HG03354 (cell line): ENCODE measurements at regions not wholly inside any gene's neighbourhood (a gene's known extent, or its start where the extent isn't known, plus 50 kb on each side); places are given as distances from the start of the nearest gene placed in this dataset.

Experiments
- ATAC-seq: cut with Tn5 transposase; IDR thresholded peaks from one replicate; pipeline ENCODE4 v1.9.1; 2021; ENCODE audit warnings: mild to moderate bottlenecking; ENCODE audit not compliant: unreplicated experiment, poor library complexity, severe bottlenecking

- no peak for ATAC-seq
Observed at GRCh38 chr11:91730057-91730456, 494.6 kb upstream of the FAT3 start.

DNA sequence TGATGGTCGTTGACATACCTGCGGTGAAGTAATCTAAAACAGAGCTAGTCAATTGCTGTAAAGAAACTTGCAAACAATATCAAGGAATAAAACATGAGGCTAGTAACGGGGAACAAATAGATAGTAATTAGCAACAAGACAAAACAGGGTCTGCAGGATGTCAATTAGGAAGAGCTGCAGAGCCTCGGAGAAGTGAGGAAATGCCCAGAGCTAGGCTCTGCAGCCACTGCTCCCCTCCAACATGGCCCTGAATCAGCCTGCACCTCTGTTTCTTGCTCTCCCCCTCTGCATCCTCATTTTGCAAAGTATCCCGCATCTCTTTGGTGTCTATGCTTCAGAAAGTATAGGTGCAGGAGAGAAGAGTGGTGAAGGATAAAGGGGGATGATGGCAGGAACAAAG, 507.4 kb upstream of the FAT3 start:
- ATAC-seq = no peak

DNA sequence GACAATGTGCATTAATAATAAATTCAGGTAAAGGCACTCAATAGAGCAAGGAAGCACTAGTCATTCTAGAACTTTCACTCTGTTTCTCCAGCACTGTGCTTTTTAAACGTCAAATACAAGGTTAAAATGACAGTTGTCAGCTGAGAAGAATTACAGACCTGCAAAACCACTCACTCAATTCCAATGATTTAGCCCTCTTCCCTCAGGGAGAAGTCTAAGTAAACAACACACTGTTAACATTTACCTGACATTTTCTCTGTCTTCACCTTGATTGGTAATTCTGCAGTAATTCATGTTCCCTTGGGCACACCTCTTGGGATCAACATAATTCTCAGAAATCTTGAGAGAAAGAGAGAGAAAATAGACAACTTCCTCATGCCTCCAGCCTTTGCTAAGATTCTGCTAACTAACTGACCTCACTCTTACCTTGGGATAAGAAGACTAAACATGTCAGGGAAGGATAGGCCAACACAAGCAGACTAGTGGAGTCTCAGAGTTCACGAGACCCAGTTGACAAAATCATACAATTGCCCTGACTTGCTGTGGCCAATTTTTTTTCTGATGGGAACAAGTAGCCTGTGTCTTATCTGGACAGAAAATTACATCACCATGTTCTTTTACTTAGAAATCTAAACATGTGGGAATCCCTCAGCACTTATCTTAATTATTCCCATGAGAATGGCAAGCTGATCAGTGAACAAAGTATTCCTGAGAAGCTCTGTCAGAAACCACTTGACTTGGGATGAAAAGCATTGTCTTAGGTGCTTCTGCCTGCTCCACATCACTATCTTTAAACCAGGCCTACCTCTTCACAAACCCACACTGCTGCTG, 516.8 kb upstream of the FAT3 start:
- ATAC-seq = no peak

DNA sequence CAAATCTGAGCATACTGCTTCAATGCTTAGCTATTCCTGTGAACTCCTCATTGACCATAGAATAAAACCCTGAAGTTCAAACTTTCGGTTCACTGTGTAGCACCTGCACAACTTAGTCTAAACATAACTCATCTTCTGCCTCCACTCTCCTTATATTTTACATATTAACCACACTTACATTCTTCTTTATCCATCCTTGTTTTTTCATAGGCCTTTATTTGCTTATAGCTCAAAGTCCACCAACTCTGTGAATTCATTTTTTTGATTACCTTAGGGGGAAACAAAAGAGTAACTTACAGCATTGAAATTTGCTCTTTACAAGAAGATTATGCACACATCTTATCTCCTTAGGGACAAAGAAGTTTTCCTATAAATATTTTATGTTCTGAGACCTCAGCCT, 521.6 kb upstream of the FAT3 start:
- ATAC-seq = no peak

DNA sequence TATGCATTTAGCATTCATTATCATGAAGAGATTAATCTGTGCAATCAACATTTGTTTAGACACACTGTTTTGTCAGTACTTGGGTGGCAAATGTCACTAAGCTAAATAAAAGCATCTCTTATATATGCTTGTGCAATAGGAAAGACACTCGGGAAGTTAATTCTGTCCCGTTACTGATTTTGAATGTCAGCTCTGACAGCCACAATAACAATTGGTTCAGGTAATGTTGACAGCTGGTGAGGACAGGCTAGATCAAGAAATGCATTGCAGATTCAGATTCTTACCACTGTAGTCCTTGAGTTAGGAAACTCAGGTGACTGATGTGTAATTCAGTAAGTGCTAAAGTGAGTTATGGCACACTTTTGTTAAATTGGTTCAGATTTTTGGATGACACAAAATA, 523.8 kb upstream of the FAT3 start:
- ATAC-seq = no peak

DNA sequence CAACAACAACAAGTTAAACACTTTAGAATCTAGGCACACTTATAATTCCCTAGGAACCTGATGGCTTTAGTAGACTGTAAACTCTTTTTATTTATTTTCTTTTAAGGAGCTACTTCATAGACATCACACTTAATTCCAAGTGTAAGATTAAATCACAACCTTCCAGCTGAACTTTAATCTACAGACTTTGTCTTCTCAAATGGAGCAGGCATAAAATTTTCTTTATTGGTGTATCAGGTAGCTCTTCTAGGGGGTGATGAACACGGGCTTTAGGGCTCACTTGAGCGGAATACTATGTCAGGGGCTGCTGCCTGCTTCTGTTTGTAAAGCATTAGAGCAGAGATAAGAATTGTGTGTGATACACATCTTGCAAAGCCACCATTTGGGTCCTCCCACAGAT, 525.8 kb upstream of the FAT3 start:
- ATAC-seq = no peak

- no peak for ATAC-seq
Observed at GRCh38 chr11:91694331-91694730, 530.3 kb upstream of the FAT3 start.

- ATAC-seq = no peak
Observed at GRCh38 chr11:91691872-91692271, 532.7 kb upstream of the FAT3 start.

GRCh38 chr11:91688672-91689071, 535.9 kb upstream of the FAT3 start:
- no peak for ATAC-seq

- ATAC-seq = no peak
Observed at GRCh38 chr11:91686700-91687099, 537.9 kb upstream of the FAT3 start.

- ATAC-seq = no peak
Observed at GRCh38 chr11:91686281-91686680, 538.3 kb upstream of the FAT3 start.

- ATAC-seq = no peak
Observed at GRCh38 chr11:91673705-91674104, 550.9 kb upstream of the FAT3 start.

DNA sequence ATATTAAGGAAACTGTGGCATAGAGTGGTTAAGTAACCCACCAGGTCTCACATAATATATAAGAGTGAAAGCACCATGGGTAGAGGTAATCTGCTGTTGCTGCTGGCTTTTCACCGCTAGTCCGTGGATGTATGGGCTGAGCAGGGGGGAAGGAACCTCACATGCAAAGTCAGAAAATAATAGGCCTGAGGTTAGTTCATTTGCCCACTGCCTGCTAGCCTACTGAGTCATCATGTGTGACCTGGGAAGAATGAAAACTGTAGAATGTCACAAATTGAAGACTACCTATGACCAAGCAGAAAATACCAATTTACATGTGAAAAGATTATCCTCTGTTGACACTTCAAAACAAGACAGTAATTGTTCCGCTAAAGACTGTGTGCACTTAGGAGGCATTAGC, 560.1 kb upstream of the FAT3 start:
- no peak for ATAC-seq

DNA sequence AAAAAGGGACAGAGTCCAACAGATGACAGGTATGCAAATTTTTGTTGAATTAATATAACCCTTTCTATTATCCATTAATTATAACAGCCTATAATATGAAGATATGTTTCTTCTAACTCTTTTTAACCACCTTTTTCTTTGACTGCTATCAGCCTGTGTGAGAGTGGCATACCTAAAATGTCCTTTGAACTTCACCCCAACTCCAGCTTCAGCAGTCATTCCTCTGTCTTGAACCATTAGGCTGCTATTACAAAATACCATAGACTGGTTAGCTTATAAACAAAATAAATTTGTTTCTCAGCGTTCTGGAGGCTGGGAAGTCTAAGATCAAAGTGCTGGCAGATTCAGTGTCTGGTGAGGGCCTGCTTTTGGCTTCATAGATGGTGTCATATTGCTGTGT, 564.6 kb upstream of the FAT3 start:
- ATAC-seq = no peak

GRCh38 chr11:91654686-91655085, 569.9 kb upstream of the FAT3 start:
- ATAC-seq = no peak

DNA sequence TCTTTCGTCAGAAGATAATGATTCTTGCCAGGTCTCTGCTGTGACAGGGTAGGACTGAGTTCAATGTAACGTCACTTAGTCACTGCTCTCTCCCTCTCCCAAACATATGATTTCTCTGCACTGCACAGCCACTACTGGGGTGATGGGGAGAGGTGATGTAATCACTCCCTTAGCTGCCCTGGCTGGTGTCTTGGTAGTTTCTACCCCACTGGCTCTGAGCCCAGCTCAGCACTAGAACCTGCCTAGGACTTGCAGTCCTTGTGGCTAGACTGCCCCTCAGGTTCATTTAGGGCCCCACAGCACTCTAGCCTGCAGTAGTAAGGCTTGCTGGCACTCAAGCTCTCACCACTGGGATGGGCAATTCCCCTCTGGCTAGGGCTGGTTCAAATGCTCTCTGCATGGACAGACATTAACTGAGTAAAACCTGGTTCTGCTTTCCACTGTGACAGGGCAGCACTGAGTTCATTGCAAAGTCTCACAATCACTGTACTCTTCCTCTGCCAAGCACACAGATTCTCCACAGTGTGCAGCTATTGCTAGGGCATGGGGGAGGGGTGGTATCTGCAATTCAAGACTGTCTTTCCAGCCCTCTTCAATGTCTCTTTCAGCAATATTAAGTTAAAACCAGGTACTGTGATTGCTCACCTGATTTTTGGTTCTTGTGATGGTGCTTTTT, 571.4 kb upstream of the FAT3 start:
- no peak for ATAC-seq

- no peak for ATAC-seq
Observed at GRCh38 chr11:91650802-91651201, 573.8 kb upstream of the FAT3 start.

DNA sequence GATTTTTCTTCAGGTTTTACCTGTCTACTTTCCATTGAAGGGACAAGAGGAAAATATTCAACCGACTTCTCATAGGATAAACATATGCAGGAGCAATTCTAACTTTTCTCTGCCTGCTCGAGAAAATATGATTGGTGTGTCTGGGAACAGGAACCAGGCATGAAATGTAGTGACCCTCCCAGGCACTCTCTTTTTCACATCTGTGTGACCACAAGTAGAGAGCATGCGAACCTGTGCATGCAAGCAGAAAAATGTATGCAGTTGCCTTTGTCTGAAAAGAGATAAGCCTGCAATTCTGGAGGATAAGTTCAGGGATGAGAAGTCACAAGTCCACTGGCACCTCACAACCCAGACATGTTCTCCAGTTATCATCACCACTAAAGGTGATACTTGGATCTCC, 583.5 kb upstream of the FAT3 start:
- ATAC-seq = no peak

DNA sequence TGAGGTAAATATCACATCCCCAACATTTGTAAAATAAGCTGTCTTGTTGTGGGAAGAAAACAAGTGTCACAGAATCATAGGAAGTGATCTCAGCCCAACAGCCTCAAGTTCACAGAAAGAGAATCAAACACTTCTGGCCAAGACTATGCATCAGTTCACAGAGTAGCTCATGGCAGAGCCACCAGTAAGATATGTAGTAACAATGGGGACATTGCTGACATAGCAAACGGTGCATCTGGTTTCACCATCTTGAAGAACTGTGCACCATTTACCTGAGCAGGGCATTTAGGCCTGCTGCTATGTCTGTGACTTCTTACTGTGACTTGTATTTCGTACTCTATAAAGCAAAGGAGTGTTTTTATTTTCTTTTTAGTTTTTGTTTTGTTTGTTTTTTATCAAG, 585.3 kb upstream of the FAT3 start:
- no peak for ATAC-seq

DNA sequence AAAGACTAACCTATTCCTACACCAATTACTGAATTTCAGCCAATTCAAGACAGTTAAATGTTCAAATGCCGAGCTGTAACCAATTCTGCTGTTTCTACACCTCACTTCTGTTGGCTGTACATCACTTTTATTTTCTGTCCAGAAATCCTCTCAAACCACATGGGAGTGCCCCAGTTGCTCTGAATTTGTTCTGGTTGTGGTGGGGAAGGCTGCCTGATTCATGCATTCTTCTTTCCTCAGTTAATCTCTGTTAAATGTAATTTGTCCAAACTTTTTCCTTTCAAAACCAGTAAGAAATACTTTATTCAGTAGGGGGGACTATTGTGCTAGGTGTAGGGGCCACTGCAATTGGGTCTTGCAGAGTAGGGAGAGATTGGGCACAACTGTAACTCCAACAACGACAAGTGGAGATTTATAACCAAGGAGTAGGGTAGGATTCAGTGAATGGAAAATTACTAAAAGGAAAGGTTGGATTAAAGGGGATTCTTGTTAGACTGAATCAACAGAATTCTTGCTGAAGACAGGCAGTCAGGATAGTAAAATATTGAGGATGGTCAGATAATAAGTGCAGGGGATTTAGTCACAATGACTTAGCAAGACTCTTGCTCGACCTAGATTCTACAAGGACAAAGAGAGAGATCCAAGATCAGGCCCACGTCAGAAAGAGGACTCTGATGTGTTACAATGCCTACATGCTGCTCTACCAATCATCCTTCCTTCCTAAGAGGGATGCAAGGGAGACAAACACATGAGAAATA, 593.5 kb upstream of the FAT3 start:
- ATAC-seq = no peak

DNA sequence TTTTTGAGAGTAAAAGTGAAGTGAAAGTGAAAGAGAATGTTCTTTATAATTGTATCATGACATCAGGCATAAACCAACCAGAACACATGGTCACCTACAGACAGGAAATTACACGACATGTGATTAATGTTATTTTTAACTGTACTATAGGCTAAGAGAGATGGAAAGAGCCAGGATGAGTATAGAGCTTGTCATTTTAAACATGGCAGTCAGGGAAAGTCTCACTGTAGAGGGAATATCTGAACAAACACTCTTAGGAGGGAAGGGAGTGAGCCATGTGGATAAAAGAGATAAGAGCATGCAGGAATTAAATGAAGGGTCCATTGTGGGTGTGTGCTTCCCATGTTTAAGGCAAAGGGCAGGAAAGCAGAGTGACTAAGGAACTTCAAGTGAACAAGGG, 599.1 kb upstream of the FAT3 start:
- no peak for ATAC-seq
